ENCODE measurements at regions not wholly inside any gene's neighbourhood (a gene's known extent, or its start where the extent isn't known, plus 50 kb on each side); places are given as distances from the start of the nearest gene placed in this dataset.
A peak's percentile ranks its signal among the peaks of the same experiment; 100 is the strongest.
"Not testable (repeated sequence)": the region's sequence is repeated elsewhere in the genome, so short reads cannot be mapped to it uniquely, and the experiment has no call there.

DNA sequence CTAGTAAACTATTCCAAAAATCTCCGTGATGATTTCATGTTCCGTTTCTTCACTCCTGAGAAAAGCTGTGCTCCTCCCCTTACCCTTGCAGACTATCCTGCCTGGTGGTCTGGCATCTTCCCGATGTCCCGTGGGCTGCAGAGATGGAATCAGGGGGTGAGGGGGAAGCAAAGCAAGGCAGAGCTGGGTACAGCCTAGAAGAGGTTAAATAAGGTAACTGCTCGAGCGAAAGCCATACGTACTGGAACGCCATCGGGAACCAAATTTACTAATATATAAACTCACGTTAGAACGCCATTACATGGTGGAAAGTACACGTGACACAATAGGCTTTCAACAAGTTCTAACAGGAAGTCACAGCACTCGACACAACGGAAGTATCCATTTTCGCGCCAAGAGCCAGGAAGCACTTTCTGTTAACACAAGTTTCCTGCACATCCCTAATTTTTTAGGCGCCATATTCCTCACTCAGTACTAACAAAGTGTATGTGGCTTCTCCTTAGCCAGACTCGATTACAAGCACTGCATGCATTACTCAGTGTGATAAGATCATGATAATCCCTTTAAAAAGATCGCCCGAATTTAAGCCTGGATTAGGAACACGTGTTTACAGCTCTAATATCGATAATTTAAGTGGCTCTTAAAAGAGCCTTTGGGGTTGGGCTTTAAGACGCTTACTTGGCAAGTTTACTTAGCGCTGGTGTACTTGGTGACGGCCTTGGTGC, 101.6 kb upstream of the PRSS16 start (continued):
- 0 out of 2 replicates have a peak, but pooled peaks have one; percentile 35 for TF ChIP-seq MXI1 (IDR thresholded peaks at IDR 0.05; ENCODE audit: borderline replicate concordance, low read depth, low read length)

DNA sequence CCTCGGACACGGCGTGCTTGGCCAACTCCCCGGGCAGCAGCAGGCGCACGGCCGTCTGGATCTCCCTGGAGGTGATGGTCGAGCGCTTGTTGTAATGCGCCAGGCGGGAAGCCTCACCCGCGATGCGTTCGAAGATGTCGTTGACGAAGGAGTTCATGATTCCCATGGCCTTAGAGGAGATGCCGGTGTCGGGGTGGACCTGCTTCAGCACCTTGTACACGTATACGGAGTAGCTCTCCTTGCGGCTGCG, 101.1 kb upstream of the PRSS16 start:
- TSS peak; percentile 96 for BruUV-seq (replicated peaks)
- ATAC-seq (ENCODE audit: low read depth) = peak; percentile 7
- H3K14ac ChIP-seq (replicated peaks; ENCODE audit: low read depth, low read length); H3K27me3 ChIP-seq (ENCODE audit: control insufficient read depth, insufficient read depth, low read length); H3K9me3 ChIP-seq (ENCODE audit: control insufficient read depth, insufficient read depth, low read length); H3K9me1 ChIP-seq (ENCODE audit: insufficient read depth, low read length); H3K36me3 ChIP-seq (ENCODE audit: control insufficient read depth, insufficient read depth, low read length); H4K20me1 ChIP-seq (ENCODE audit: insufficient read depth, low read length); H2BK120ac ChIP-seq (ENCODE audit: low read depth, low read length); H2BK20ac ChIP-seq (ENCODE audit: low read depth, low read length); DNase-seq; H2AK5ac ChIP-seq (ENCODE audit: low read depth, low read length); H3K4ac ChIP-seq (ENCODE audit: low read depth, low read length); H2BK15ac ChIP-seq (ENCODE audit: low read depth, low read length); H2AFZ ChIP-seq (replicated peaks; ENCODE audit: low read length, poor library complexity); H3K79me1 ChIP-seq (ENCODE audit: low read depth in 1 of 2, low read length in 2 of 2); H4K91ac ChIP-seq (ENCODE audit: insufficient read depth, low read depth, low read length); H3K4me1 ChIP-seq (ENCODE audit: control insufficient read depth, insufficient read depth, low read length): not testable (repeated sequence)
- Histone ChIP-seq H3K9ac (ENCODE audit: low read depth, low read length) (peak overlapping the region; percentile 95), H3K27ac (ENCODE audit: insufficient read depth, low read length) (peak overlapping the region; percentile 96), H2BK5ac (ENCODE audit: low read depth, low read length, poor library complexity, severe bottlenecking) (peak overlapping the region; percentile 94), H3K4me2 (ENCODE audit: low read depth, low read length) (peak overlapping the region; percentile 93), H3K4me3 (ENCODE audit: insufficient read depth, low read depth, low read length) (peak overlapping the region; percentile 85), H2AK9ac (replicated peaks; ENCODE audit: low read depth, low read length, poor library complexity) (peak overlapping the region; percentile 86), H3K56ac (ENCODE audit: extremely low read depth, insufficient read depth, low read length) (peak overlapping the region; percentile 90; the same call in 1 of the 2 replicates), H4K8ac (ENCODE audit: low read depth in 2 of 2, low read length in 2 of 2) (peak overlapping the region in 1 of 2 experiments; percentile 89; a peak in 1 of 4 replicates), H3K18ac (ENCODE audit: low read depth, low read length) (peak overlapping the region; percentile 90; the same call in 1 of the 2 replicates), H3K23ac (ENCODE audit: low read depth, low read length) (0 out of 2 replicates have a peak overlapping the region, but pooled peaks have one; percentile 93), H4K5ac (ENCODE audit: low read depth, low read length) (peak overlapping the region; percentile 76)
- CTCF ChIA-PET = interaction anchor here (1.2 kb wide), 1 partner anchor 13 kb away, joined by 3 read pairs; a partner anchor contains a TSS
- no CpG with 5 or more reads among the region's 23 CpGs for whole genome bisulfite sequencing, 2 experiments (ENCODE audit: extremely low coverage in 2 of 2, insufficient read length in 1 of 2)
- POLR2A ChIA-PET (ENCODE audit: unreplicated experiment) = interaction anchor here (0.6 to 1.6 kb wide), 7 partner anchors 9 to 1115 kb away, joined by 3 to 18 read pairs (median 6); a partner anchor contains a TSS
- intact Hi-C loops (cut with micrococcal nuclease) (loop anchor here (1.0 to 5.0 kb wide), 5 partner anchors 13 to 1124 kb away; a partner anchor contains a TSS), dilution Hi-C loops (cut with HindIII; ENCODE audit: low sequenced_read_pairs, unreplicated experiment) (loop anchor here (25.0 kb wide), 1 partner anchor 741 kb away; a partner anchor contains a TSS), in situ Hi-C loops (cut with MboI; ENCODE audit: low sequenced_read_pairs) (loop anchor here (5.0 to 25.0 kb wide), 3 partner anchors 746 to 959 kb away; a partner anchor contains a TSS)

Measured in IMR-90 (cell line).